GM23338 (cell line): ENCODE measurements at regions not wholly inside any gene's neighbourhood (a gene's known extent, or its start where the extent isn't known, plus 50 kb on each side); places are given as distances from the start of the nearest gene placed in this dataset.

Experiments
- POLR2AphosphoS5 ChIP-seq: IDR thresholded peaks from 2 replicates; pipeline ENCODE4 v1.6.1; 2016; ENCODE audit warnings: antibody characterized with exemption, low read depth
- STAT1 ChIP-seq: IDR thresholded peaks from one replicate; pipeline ENCODE4 v1.6.1; 2016; ENCODE audit warnings: antibody characterized with exemption; ENCODE audit not compliant: unreplicated experiment
- TF ChIP-seq, protein P1 (sequence below), 2 experiments: fragments of 200-600 bp in 1 of 2; sonication (generic) in 1 of 2; conservative IDR thresholded peaks; 2 replicates each; pipeline versions ENCODE4 v1.5.1 to v1.6.1; 2016 to 2017; ENCODE audit warnings: antibody characterized with exemption in 2 of 2, low read depth in 2 of 2, mild to moderate bottlenecking in 2 of 2, moderate library complexity in 1 of 2

DNA sequence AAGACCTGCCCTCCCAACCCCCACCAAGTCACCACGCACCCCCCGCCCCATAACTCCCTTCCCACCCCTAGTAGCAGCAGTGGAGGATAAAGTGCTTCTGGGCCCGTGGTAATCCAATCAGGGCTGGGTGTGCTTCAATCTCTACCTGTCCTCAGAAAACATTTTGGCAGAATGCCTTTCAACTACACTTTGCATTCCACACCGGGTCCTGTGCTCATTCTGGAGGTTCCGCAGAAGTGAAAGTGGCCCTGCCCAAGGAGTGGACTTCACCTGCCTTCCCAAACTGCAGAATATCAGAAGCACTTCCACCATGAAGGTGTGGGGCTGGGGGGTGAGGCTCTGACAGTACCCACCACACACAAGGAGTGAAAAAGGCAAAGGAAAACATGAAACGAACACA is 322.3 kb downstream of the DHX15 start:
- TF ChIP-seq POLR2AphosphoS5 = no peak
- no peak for TF ChIP-seq STAT1
- TF ChIP-seq, protein P1, sequence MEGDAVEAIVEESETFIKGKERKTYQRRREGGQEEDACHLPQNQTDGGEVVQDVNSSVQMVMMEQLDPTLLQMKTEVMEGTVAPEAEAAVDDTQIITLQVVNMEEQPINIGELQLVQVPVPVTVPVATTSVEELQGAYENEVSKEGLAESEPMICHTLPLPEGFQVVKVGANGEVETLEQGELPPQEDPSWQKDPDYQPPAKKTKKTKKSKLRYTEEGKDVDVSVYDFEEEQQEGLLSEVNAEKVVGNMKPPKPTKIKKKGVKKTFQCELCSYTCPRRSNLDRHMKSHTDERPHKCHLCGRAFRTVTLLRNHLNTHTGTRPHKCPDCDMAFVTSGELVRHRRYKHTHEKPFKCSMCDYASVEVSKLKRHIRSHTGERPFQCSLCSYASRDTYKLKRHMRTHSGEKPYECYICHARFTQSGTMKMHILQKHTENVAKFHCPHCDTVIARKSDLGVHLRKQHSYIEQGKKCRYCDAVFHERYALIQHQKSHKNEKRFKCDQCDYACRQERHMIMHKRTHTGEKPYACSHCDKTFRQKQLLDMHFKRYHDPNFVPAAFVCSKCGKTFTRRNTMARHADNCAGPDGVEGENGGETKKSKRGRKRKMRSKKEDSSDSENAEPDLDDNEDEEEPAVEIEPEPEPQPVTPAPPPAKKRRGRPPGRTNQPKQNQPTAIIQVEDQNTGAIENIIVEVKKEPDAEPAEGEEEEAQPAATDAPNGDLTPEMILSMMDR (conservative IDR thresholded peaks at IDR 0.05; ENCODE audit: low read depth in 2 of 2) = no peak
